ENCODE measurements at regions not wholly inside any gene's neighbourhood (a gene's known extent, or its start where the extent isn't known, plus 50 kb on each side); places are given as distances from the start of the nearest gene placed in this dataset.

GRCh38 chr5:87122151-87122977 is 145.3 kb upstream of the RASA1 start:
- ChIA-PET CTCF (ENCODE audit: unreplicated experiment) (no interaction called here), POLR2A (interaction anchor here (0.9 to 1.2 kb wide), 4 partner anchors 9 to 112 kb away, joined by 3 to 4 read pairs (median 4); no protein-coding TSS in a partner anchor)
- peaks cover 22% of the 10 kb centered on the region for H3K4me1 ChIP-seq (ENCODE audit: insufficient read depth, low read length, poor library complexity, severe bottlenecking)
- TF ChIP-seq CTCF (conservative IDR thresholded peaks at IDR 0.05; ENCODE audit: low read length) = no peak
- no peak for TF ChIP-seq EZH2phosphoT487 (IDR thresholded peaks at IDR 0.05; ENCODE audit: borderline replicate concordance, low read depth, low read length)
- H4K20me1 ChIP-seq (ENCODE audit: insufficient read depth, low read length) = no peaks in the 10 kb centered on the region
- BruUV-seq (replicated peaks) = no TSS peak
- no peak overlapping the region for H3K4me3 ChIP-seq (ENCODE audit: low read depth, low read length, poor library complexity, severe bottlenecking)
- H3K27ac ChIP-seq (ENCODE audit: low read depth, low read length, poor library complexity, severe bottlenecking) = no peak overlapping the region
- H3K79me2 ChIP-seq (ENCODE audit: insufficient read depth, low read depth, low read length) = no peaks in the 10 kb centered on the region
- intact Hi-C loops (cut with micrococcal nuclease; ENCODE audit: unreplicated experiment) = loop anchor here (2.0 kb wide), 1 partner anchor 20 kb away; no protein-coding TSS in a partner anchor
- no peaks in the 10 kb centered on the region for H3K36me3 ChIP-seq (ENCODE audit: insufficient read depth, low read length)
- H3K4me2 ChIP-seq (ENCODE audit: low read length) = no peak overlapping the region
- no peaks in the 10 kb centered on the region for H3K9me2 ChIP-seq (ENCODE audit: insufficient read depth, low read length)
- no peak for DNase-seq (ENCODE audit: low spot score)
- peak overlapping the region; percentile 20; the same call in 1 of the 2 replicates for H2AFZ ChIP-seq (ENCODE audit: low read length)
- no peaks in the 10 kb centered on the region for H3K9me3 ChIP-seq (ENCODE audit: low read length)

- no peak overlapping the region for H3K4me2 ChIP-seq (ENCODE audit: low read length)
- TF ChIP-seq EZH2phosphoT487 (IDR thresholded peaks at IDR 0.05; ENCODE audit: borderline replicate concordance, low read depth, low read length) = no peak
- no peak for TF ChIP-seq CTCF (conservative IDR thresholded peaks at IDR 0.05; ENCODE audit: low read length)
- intact Hi-C loops (cut with micrococcal nuclease; ENCODE audit: unreplicated experiment) = no loop called here
Observed at GRCh38 chr5:87125766-87126165, 141.9 kb upstream of the RASA1 start.

GRCh38 chr5:87126869-87127268 is 140.8 kb upstream of the RASA1 start:
- DNase-seq (ENCODE audit: low spot score) = no peak
- H3K79me2 ChIP-seq (ENCODE audit: insufficient read depth, low read depth, low read length) = no peaks in the 10 kb centered on the region
- TF ChIP-seq CTCF (conservative IDR thresholded peaks at IDR 0.05; ENCODE audit: low read length) = no peak
- no peak for TF ChIP-seq EZH2phosphoT487 (IDR thresholded peaks at IDR 0.05; ENCODE audit: borderline replicate concordance, low read depth, low read length)
- H3K36me3 ChIP-seq (ENCODE audit: insufficient read depth, low read length) = no peaks in the 10 kb centered on the region
- no peak overlapping the region for H3K4me2 ChIP-seq (ENCODE audit: low read length)
- no peak overlapping the region for H3K27ac ChIP-seq (ENCODE audit: low read depth, low read length, poor library complexity, severe bottlenecking)
- peaks cover 5% of the 10 kb centered on the region for H3K4me1 ChIP-seq (ENCODE audit: insufficient read depth, low read length, poor library complexity, severe bottlenecking)
- intact Hi-C loops (cut with micrococcal nuclease; ENCODE audit: unreplicated experiment) = no loop called here
- POLR2A ChIA-PET = interaction anchor here (0.6 to 1.1 kb wide), 2 partner anchors 10 to 100 kb away, joined by 3 to 4 read pairs; no protein-coding TSS in a partner anchor
- H3K9me3 ChIP-seq (ENCODE audit: low read length) = no peaks in the 10 kb centered on the region
- no peaks in the 10 kb centered on the region for H4K20me1 ChIP-seq (ENCODE audit: insufficient read depth, low read length)
- BruUV-seq (replicated peaks) = no TSS peak
- no peak overlapping the region for H2AFZ ChIP-seq (ENCODE audit: low read length)
- CTCF ChIA-PET (ENCODE audit: unreplicated experiment) = no interaction called here
- H3K9me2 ChIP-seq (ENCODE audit: insufficient read depth, low read length) = no peaks in the 10 kb centered on the region
- no peak overlapping the region for H3K4me3 ChIP-seq (ENCODE audit: low read depth, low read length, poor library complexity, severe bottlenecking)

More at GRCh38 chr5:87125766-87126165, 141.9 kb upstream of the RASA1 start:
- ChIA-PET CTCF (ENCODE audit: unreplicated experiment) (no interaction called here), POLR2A (interaction anchor here (0.6 kb wide), 1 partner anchor 117 kb away, joined by 4 read pairs; no protein-coding TSS in a partner anchor)
- BruUV-seq (replicated peaks) = no TSS peak
- Histone ChIP-seq H3K36me3 (ENCODE audit: insufficient read depth, low read length) (no peaks in the 10 kb centered on the region), H3K9me2 (ENCODE audit: insufficient read depth, low read length) (no peaks in the 10 kb centered on the region), H4K20me1 (ENCODE audit: insufficient read depth, low read length) (no peaks in the 10 kb centered on the region), H3K4me1 (ENCODE audit: insufficient read depth, low read length, poor library complexity, severe bottlenecking) (peaks cover 16% of the 10 kb centered on the region), H2AFZ (ENCODE audit: low read length) (no peak overlapping the region), H3K27ac (ENCODE audit: low read depth, low read length, poor library complexity, severe bottlenecking) (no peak overlapping the region), H3K9me3 (ENCODE audit: low read length) (no peaks in the 10 kb centered on the region), H3K79me2 (ENCODE audit: insufficient read depth, low read depth, low read length) (no peaks in the 10 kb centered on the region), H3K4me3 (ENCODE audit: low read depth, low read length, poor library complexity, severe bottlenecking) (no peak overlapping the region)
- no peak for DNase-seq (ENCODE audit: low spot score)

Measured in OCI-LY7 (cell line).